OCI-LY7 (cell line): ENCODE measurements at regions not wholly inside any gene's neighbourhood (a gene's known extent, or its start where the extent isn't known, plus 50 kb on each side); places are given as distances from the start of the nearest gene placed in this dataset.

Experiments
- EZH2phosphoT487 ChIP-seq: fragments of 200-600 bp; sonication (generic); IDR thresholded peaks from 2 replicates; pipeline ENCODE4 v1.6.1; 2018; ENCODE audit warnings: low read depth, borderline replicate concordance, mild to moderate bottlenecking, mixed run types, antibody characterized with exemption, low read length, moderate library complexity, mixed read lengths
- TF ChIP-seq, protein P1 (sequence below): fragments of 200-600 bp; sonication (generic); conservative IDR thresholded peaks from 2 replicates; pipeline ENCODE4 v1.5.1; 2014; ENCODE audit warnings: mild to moderate bottlenecking, antibody characterized with exemption, low read length, moderate library complexity, mixed read lengths

DNA sequence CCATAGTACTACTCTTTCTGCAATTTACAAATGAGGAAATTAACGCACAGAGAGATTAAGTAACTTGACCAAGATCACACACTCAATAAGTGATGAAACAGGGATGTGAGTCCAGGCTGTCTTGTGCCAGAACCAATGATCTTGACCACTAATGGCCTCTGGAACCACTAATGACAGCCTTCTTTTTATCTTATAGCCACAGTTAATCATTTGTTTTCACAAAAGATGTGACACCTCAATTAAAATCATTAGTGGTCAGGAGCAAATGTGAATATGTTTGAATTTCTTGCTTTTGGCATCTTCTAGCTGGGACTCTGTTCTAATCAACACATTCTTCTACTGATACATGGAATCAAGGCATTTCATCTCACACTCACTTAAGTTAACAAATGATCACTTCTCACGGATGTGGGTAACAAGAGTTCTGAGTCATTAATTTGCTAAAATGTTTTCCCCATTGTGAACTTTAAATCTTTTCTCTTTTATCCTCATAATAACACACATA is 102.7 kb upstream of the CD180 start:
- TF ChIP-seq, protein P1, sequence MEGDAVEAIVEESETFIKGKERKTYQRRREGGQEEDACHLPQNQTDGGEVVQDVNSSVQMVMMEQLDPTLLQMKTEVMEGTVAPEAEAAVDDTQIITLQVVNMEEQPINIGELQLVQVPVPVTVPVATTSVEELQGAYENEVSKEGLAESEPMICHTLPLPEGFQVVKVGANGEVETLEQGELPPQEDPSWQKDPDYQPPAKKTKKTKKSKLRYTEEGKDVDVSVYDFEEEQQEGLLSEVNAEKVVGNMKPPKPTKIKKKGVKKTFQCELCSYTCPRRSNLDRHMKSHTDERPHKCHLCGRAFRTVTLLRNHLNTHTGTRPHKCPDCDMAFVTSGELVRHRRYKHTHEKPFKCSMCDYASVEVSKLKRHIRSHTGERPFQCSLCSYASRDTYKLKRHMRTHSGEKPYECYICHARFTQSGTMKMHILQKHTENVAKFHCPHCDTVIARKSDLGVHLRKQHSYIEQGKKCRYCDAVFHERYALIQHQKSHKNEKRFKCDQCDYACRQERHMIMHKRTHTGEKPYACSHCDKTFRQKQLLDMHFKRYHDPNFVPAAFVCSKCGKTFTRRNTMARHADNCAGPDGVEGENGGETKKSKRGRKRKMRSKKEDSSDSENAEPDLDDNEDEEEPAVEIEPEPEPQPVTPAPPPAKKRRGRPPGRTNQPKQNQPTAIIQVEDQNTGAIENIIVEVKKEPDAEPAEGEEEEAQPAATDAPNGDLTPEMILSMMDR, result no peak
- no peak for TF ChIP-seq EZH2phosphoT487
